ENCODE measurements at regions not wholly inside any gene's neighbourhood (a gene's known extent, or its start where the extent isn't known, plus 50 kb on each side); places are given as distances from the start of the nearest gene placed in this dataset.
"Not testable (repeated sequence)": the region's sequence is repeated elsewhere in the genome, so short reads cannot be mapped to it uniquely, and the experiment has no call there.

DNA sequence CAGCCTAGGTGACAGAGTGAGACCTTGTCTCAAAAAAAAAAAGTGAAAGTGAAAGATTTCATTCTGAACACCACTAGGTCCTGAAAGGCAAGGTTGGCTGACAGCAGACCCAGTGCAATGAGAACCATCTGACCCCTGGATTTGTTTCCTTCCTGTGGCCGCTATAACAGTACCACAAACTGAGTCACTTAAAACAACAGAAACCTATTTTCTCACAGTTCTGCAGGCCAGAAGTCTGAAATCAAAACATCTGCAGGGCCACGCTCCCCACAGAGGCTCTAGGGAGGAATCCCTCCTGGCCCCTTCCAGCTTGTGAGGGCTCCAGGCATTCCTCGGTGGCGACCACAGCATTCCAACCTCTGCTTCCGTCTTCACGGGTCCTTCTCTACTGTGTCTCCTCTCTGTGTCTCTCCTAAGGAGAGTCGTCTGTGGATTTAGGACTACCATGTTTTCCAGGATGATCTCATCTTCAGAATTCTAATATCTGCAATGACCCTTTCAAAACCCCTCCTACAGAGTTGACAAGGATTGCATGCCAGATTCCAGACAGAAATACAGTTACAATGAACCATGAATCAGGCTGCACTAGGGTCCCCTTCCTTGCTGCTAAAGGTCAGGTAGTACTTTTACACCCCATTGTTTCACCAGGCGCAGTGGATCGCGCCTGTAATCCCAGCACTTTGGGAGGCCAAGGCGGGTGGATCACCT, 78.0 kb upstream of the ADGRL1 start:
- DNase-seq, result not testable (repeated sequence)

DNA sequence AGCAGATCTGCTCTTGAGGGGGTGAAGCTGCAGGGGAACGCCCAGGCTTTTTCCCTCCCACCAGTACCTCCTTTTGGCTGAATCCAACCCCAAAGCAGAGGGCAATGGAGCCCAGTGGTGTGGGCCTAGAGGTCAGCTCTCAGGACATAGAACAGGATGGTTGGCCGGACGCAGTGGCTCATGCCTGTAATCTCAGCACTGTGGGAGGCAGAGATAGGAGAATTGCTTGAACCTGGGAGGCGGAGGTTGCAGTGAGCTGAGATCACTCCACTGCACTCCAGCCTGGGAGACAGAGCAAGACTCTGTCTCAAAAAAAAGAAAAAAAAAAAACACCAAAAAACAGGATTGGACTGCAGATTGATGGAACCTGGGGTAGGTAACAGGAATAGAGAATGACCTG, 73.3 kb upstream of the ADGRL1 start:
- not testable (repeated sequence) for DNase-seq

DNA sequence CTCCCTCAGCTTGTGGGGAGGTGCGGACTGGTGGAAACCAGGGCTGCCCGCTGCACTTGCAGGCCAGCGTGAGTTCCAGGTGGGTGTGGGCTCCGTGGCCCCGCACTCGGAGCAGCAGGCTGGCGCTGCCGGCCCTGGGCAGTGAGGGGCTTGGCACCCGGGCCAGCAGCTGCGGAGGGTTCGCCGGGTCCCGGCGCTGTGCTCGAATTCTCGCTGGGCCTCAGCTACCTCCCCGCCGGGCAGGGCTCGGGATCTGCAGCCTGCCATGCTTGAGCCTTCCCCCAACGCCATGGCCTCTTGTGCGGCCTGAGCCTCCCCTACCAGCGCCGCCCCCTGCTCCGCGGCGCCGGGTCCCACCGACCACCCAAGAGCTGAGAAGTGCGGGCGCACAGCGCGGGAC, 71.6 kb upstream of the ADGRL1 start:
- no peak for DNase-seq

DNA sequence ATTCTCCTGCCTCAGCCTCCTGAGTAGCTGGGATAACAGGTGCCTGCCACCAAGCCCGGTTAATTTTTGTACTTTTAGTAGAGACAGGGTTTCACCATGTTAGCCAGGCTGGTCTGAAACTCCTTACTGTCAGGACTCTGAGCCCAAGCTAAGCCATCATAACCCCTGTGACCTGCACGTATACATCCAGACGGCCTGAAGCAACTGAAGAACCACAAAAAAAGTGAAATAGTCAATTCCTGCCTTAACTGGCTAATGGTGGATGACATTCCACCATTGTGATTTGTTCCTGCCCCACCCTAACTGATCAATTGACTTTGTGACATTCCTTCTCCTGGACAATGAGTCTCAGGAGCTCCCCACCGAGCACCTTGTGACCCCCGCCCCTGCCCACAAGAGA, 69.9 kb upstream of the ADGRL1 start:
- not testable (repeated sequence) for DNase-seq

DNA sequence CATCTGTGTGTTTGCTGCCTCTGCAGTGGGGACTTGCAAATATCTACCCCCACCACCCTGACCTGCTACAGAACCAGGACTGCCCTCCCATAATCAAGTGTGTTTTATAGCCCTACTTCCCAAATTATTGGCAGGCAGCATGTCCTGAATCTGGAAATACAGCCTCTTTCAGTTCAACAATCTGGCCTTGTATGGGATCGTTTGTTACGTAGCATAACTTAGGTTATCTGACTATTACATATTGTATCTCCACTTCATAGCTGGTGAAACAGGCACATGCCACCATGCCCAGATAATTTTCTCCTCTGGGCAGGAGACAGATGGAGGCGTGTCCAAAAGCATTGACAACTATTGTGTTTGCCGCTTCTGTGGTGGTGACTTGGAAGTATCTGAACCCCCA, 66.7 kb upstream of the ADGRL1 start:
- no peak for DNase-seq

DNA sequence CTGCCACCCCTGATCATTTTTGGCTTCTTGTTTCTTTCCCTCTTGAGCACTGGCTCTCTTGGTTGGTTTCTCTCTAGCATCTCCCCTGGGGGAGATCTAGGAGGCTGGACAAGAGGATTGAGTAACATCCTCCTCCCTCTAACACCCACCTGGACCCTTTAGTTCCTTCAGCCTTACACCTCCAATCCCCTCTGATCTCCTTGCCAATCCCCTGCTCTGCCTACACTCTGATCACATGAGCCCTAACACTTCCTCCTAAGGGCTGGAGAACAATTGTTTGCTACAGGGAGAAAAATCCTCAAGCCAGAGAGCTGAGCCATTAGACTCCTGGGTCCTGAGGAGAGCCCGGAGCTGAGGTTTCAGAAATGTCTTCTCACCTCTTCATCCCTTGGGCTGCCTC, 65.9 kb upstream of the ADGRL1 start:
- DNase-seq, result no peak

DNA sequence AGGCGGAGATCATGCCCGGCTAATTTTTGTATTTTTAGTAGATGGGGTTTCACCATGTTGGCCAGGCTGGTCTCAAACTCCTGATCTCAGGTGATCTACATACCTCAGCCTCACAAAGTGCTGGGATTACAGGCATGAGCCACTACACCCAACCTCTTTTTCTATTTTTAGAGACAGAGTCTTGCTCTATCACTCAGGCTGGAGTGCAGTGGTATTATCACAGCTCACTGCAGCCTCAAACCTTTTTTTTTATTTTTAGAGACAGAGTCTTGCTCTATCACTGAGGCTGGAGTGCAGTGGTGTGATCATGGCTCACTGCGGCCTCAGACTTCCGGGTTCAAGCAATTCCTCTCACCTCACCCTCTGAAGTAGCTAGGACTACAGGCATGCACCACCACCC, 64.6 kb upstream of the ADGRL1 start:
- DNase-seq, result not testable (repeated sequence)

DNA sequence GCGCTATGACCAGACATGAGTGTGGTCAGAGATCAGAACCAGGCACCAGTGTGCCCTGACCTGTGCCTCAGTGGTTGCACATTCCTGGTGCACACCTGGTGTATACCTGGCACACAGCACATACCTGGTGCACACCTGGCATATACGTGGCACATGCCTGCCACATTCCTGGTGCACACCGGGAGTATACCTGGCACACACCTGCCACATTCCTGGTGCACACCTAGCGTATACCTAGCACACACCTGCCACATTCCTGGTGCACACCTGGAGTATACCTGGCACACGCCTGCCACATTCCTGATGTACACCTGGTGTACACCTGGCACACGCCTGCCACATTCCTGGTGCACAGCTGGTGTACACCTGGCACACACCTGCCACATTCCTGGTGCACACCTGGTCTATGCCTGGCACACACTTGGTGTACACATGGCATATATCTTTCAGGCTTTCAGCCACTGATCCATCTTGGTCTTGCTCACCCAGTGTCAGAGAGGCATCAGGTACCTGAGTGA, 61.3 kb upstream of the ADGRL1 start:
- no peak for DNase-seq

DNA sequence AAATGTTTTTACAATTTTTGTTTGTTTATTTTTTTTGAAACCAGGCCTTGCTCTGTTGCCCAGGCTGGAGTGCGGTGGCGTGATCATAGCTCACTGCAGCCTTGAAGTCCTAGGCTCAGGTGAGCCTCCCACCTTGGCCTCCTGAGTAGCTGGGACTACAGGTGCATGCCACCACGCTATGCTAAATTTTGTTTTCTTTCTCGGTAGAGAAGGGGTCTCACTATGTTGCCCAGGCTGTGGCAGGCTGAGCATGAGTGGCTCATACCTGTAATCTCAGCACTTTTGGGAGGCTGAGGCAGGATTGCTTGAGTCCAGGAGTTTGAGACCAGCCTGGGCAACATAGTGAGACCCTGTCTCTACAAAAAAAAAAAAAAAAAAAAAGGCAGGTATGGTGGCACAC, 60.2 kb upstream of the ADGRL1 start:
- not testable (repeated sequence) for DNase-seq

DNA sequence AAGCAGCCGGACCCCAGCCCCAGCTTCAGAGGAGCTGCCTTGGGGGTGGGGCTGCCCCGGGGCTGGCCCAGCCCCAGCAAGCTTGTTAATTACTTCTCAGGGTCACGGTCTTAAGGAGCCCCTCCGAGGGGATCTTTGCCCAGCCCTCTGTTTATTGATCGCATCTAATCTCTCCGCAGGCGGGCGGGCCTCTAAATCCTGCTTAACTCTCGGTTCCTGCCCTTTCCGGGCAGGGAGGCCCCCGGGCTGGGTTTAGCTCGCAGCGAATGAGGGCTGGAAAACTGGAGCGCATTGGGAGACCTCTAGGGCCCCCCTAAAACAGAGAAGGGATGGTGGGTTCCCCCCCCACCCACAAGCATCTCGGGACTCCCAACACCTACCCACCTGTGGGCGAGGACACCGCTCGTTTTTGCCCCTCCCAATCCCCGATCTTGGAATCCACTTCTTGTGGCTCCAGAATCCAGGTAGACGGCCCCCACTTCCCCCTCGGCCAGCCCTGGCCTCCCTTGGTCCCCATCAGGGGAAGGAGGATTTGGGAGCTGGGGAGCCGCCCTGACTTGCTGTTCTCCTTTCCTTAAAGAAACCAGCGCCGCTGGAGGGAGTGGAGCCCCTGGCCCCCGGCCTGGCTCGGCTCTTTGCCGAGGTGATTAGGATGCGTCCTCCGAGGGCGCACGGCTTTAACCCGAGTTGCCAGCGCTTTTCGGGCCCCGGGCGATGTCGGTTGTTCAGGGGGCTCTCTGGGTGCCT, 59.5 kb upstream of the ADGRL1 start:
- DNase-seq, result no peak

DNA sequence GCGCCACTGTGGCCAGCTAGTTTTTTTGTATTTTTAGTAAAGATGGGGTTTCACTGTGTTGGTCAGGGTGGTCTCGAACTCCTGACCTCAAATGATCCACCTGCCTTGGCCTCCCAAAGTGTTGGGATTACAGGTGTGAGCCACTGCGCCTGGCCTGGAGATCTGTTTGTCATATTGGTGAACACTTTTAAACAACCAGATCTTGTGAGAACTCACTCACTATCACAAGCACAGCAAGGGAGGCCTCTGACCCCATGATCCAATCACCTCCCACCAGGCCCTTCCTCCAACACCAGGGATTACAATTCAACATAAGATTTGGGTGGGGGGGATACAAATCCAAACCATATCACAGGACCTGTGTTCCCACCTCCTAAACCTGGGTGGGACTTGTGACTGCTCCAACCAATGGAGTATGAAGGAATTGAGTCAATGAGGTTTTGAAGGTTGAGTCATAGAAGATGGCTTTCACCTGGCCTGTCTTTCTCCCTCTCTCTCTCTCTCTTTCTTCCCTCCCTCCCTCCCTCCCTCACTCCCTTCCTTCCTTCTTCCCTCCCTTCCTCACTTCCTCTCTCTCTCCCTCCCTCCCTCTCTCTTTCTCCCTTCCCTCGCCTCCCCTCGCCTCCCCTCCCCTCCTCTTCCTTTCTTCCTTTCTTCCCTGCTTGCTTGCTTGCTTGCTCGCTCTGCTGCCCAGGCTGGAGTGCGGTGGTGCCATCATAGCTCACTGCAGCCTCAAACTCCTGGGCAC, 50.1 kb upstream of the ADGRL1 start:
- DNase-seq, result not testable (repeated sequence)

Measured in activated naive CD4-positive, alpha-beta T cell treated with anti-CD3 and anti-CD28 coated beads, Interleukin-2, amount 50 U/mL, for 16 hours (primary cell).